A673 (cell line): ENCODE measurements at regions not wholly inside any gene's neighbourhood (a gene's known extent, or its start where the extent isn't known, plus 50 kb on each side); places are given as distances from the start of the nearest gene placed in this dataset.

ENCODE experiments used
- BruUV-seq: library from RNA; stranded (reverse); fragments of 400-500 nt; replicated peaks from 2 replicates; lab custom pipeline; 2021; lab: Mats Ljungman, UMichigan
- CTCF ChIA-PET: fragments of 300-600 bp; sonication (Branson Sonifier 250); formaldehyde crosslinking; loops from one replicate; lab custom pipeline; 2022; ENCODE audit warnings: antibody characterized with exemption; lab: Charles Lee
- POLR2A ChIA-PET: fragments of 300-600 bp; sonication (Branson Sonifier 250); formaldehyde crosslinking; loops from one replicate; lab custom pipeline; 2022; ENCODE audit warnings: antibody characterized with exemption; ENCODE audit not compliant: low non-redundant PET; lab: Charles Lee
- DNase-seq: peaks from one replicate; pipeline ENCODE4 v3.0.0-alpha.2; 2015; ENCODE audit warnings: low spot score
- H3K27ac ChIP-seq: fragments of 200-600 bp; sonication (generic); 2 replicates; pipeline ENCODE4 v1.5.1; 2016; ENCODE audit warnings: mixed run types, low read depth, mild to moderate bottlenecking, mixed read lengths, antibody characterized with exemption, low read length; ENCODE audit not compliant: poor library complexity, severe bottlenecking
- H3K27me3 ChIP-seq: fragments of 200-600 bp; sonication (generic); replicated peaks from 2 replicates; pipeline ENCODE4 v1.6.1; 2017; ENCODE audit warnings: mixed run types, low read depth, mild to moderate bottlenecking, mixed read lengths, antibody characterized with exemption, low read length; ENCODE audit not compliant: insufficient read depth, poor library complexity
- H3K36me3 ChIP-seq: fragments of 200-600 bp; sonication (generic); 2 replicates; pipeline ENCODE4 v1.6.1; 2016; ENCODE audit warnings: mixed run types, mild to moderate bottlenecking, mixed read lengths, antibody characterized with exemption, low read length; ENCODE audit not compliant: insufficient read depth, poor library complexity, severe bottlenecking
- H3K4me1 ChIP-seq: fragments of 200-600 bp; sonication (generic); 2 replicates; pipeline ENCODE4 v1.6.1; 2017; ENCODE audit warnings: mixed run types, mild to moderate bottlenecking, mixed read lengths, antibody characterized with exemption, low read length; ENCODE audit not compliant: insufficient read depth, poor library complexity, severe bottlenecking
- H3K4me3 ChIP-seq: fragments of 200-600 bp; sonication (generic); 2 replicates; pipeline ENCODE4 v1.5.1; 2016; ENCODE audit warnings: low read depth, mixed run types, mild to moderate bottlenecking, mixed read lengths, low read length; ENCODE audit not compliant: poor library complexity, severe bottlenecking
- H3K9me3 ChIP-seq: fragments of 200-600 bp; sonication (generic); 2 replicates; pipeline ENCODE4 v1.6.1; 2016; ENCODE audit warnings: mixed run types, low read depth, mild to moderate bottlenecking, mixed read lengths, antibody characterized with exemption, low read length; ENCODE audit not compliant: poor library complexity, severe bottlenecking
- CTCF ChIP-seq: fragments of 300-800, 200-600 bp; sonication (generic); conservative IDR thresholded peaks from 2 replicates; pipeline ENCODE4 v1.5.1; 2017; ENCODE audit warnings: low read depth, mild to moderate bottlenecking, antibody characterized with exemption, low read length, moderate library complexity, mixed read lengths
- EZH2 ChIP-seq: fragments of 200-600 bp; sonication (generic); IDR thresholded peaks from 2 replicates; pipeline ENCODE4 v1.6.1; 2017; ENCODE audit warnings: borderline replicate concordance, low read depth, mild to moderate bottlenecking, mixed read lengths, antibody characterized with exemption, low read length; ENCODE audit not compliant: poor library complexity, severe bottlenecking
- intact Hi-C: fragments of 100-400 bp; cut with micrococcal nuclease; formaldehyde crosslinking; loops from one replicate; pipeline ENCODE4 v1.10.0; 2022; ENCODE audit not compliant: unreplicated experiment

GRCh38 chr6:168867247-168868102 is 386.2 kb downstream of the THBS2 start:
- Histone ChIP-seq H3K4me3 (no peak overlapping the region), H3K4me1 (no peaks in the 10 kb centered on the region), H3K27ac (no peak overlapping the region), H3K27me3 (no peaks in the 10 kb centered on the region), H3K36me3 (no peaks in the 10 kb centered on the region), H3K9me3 (no peaks in the 10 kb centered on the region)
- ChIA-PET CTCF (no interaction called here), POLR2A (no interaction called here)
- DNase-seq: no peak
- TF ChIP-seq EZH2 (no peak), CTCF (no peak)
- intact Hi-C loops: no loop called here
- no TSS peak for BruUV-seq

- no peak overlapping the region for H3K4me3 ChIP-seq
- no peaks in the 10 kb centered on the region for H3K36me3 ChIP-seq
- ChIA-PET POLR2A (no interaction called here), CTCF (no interaction called here)
- no peak for TF ChIP-seq CTCF
- H3K4me1 ChIP-seq: no peaks in the 10 kb centered on the region
- H3K27ac ChIP-seq: no peak overlapping the region
- no peaks in the 10 kb centered on the region for H3K9me3 ChIP-seq
- H3K27me3 ChIP-seq: no peaks in the 10 kb centered on the region
- BruUV-seq: no TSS peak
- intact Hi-C loops: no loop called here
- no peak for DNase-seq
Observed at GRCh38 chr6:168866534-168866933, 387.1 kb downstream of the THBS2 start.

GRCh38 chr6:168865522-168865921 is 388.1 kb downstream of the THBS2 start:
- Histone ChIP-seq H3K27ac (no peak overlapping the region), H3K9me3 (no peaks in the 10 kb centered on the region), H3K4me3 (no peak overlapping the region), H3K4me1 (no peaks in the 10 kb centered on the region), H3K27me3 (no peaks in the 10 kb centered on the region), H3K36me3 (no peaks in the 10 kb centered on the region)
- ChIA-PET CTCF (no interaction called here), POLR2A (no interaction called here)
- TF ChIP-seq EZH2: no peak
- TF ChIP-seq CTCF: no peak
- no peak for DNase-seq
- intact Hi-C loops: no loop called here
- BruUV-seq: no TSS peak
